Pancreas (tissue), 10 donors: ENCODE measurements at regions not wholly inside any gene's neighbourhood (a gene's known extent, or its start where the extent isn't known, plus 50 kb on each side); places are given as distances from the start of the nearest gene placed in this dataset.

Source experiments
- ATAC-seq, 4 donors: fragments of 200-7000 bp; cut with Tn5 transposase; one replicate each; pipeline versions ENCODE4 v1.8.0 to v1.9.1; 2020; ENCODE audit warnings: mild to moderate bottlenecking in 4 of 4, moderate library complexity in 4 of 4
- DNase-seq, 6 donors: peaks; one replicate each; pipeline ENCODE4 v3.0.0-alpha.2; 2020
- FAIRE-seq: peaks from 2 replicates; lab custom pipeline; 2012; peaks lifted over from hg19 to GRCh38; lab: Jason Lieb, UNC
- H3K27ac ChIP-seq, 4 donors: fragments of 200-600 bp; sonication (generic); 1 replicate in 3 of 4; 2 replicates in 1 of 4; pipeline versions ENCODE4 v1.5.0 to v1.8.0; 2020
- H3K27me3 ChIP-seq, 4 donors: fragments of 200-600 bp; one replicate each; pipeline ENCODE4 v1.8.0; 2021
- H3K36me3 ChIP-seq, 3 donors: fragments of 200-600 bp; sonication (generic) in 1 of 3; one replicate each; pipeline versions ENCODE4 v1.5.0 to v1.8.0; 2020 to 2021
- H3K4me1 ChIP-seq, 3 donors: fragments of 200-600 bp; one replicate each; pipeline ENCODE4 v1.8.0; 2021
- H3K4me3 ChIP-seq, 4 donors: fragments of 200-600 bp; sonication (generic) in 2 of 4; one replicate each; pipeline versions ENCODE4 v1.5.0 to v1.8.0; 2020 to 2021
- H3K9me3 ChIP-seq, 4 donors: fragments of 200-600 bp; one replicate each; pipeline ENCODE4 v1.8.0; 2021
- CTCF ChIP-seq, 4 donors: fragments of 200-600 bp; sonication (generic) in 3 of 4; IDR thresholded peaks; one replicate each; pipeline versions ENCODE4 v1.5.0 to v1.8.0; 2021; ENCODE audit warnings: antibody characterized with exemption in 4 of 4
- WGBS, 2 donors: extraction: QIAGEN DNeasy Blood & Tissue Kit; methylation state at CpG; one replicate each; pipeline ENCODE4 v1.1.7; 2013; 5-methylcytosine and 5-hydroxymethylcytosine counted together
- intact Hi-C, 3 donors: fragments of 100-400 bp; cut with DNase I; formaldehyde crosslinking; loops; one replicate each; pipeline versions ENCODE4 v1.11.1 to v1.14.2; 2022
- donor health status: healthy with polysubstance abuse.
- donor health status: DM: no; HTN: no; CAD: no; lungs with moderate emphysema.
- donor health status: DM: no; HTN: no; CAD: no.
- donor health status: control.
- donor health status: control.
- donor health status: Bipolar disorder and iron deficiency.
- donor health status: DM: yes; HTN: yes; CAD: no.
- donor health status: DM: no; HTN: no; CAD: no.
- donor health status: DM: no; HTN: no; CAD: no.
- donor health status: DM: yes; HTN: yes; CAD: no.

GRCh38 chr13:72424059-72424458 lies 303.4 kb downstream of the MZT1 start:
- DNase-seq (no peak), FAIRE-seq (no peak), ATAC-seq (no peak)
- H3K36me3 ChIP-seq, result no peaks in the 10 kb centered on the region
- no peaks in the 10 kb centered on the region for H3K9me3 ChIP-seq
- peaks cover 0 to 8% (median 3%) of the 10 kb centered on the region in 4 donors for H3K27me3 ChIP-seq
- H3K4me1 ChIP-seq, result no peaks in the 10 kb centered on the region
- no peak overlapping the region for H3K4me3 ChIP-seq
- WGBS, 2 donors, result 80 to 85% methylated on average over 2 of the region's 2 CpGs
- intact Hi-C loops, result no loop called here
- no peak for TF ChIP-seq CTCF (IDR thresholded peaks at IDR 0.05)
- no peak overlapping the region for H3K27ac ChIP-seq

GRCh38 chr13:72415817-72416216 lies 311.6 kb downstream of the MZT1 start:
- WGBS, 2 donors, result 64 to 73% methylated on average over 3 of the region's 3 CpGs
- Histone ChIP-seq H3K36me3 (no peaks in the 10 kb centered on the region), H3K4me1 (no peaks in the 10 kb centered on the region), H3K9me3 (no peaks in the 10 kb centered on the region), H3K27me3 (no peaks in the 10 kb centered on the region), H3K27ac (no peak overlapping the region), H3K4me3 (no peak overlapping the region)
- FAIRE-seq, result no peak
- no peak for DNase-seq
- intact Hi-C loops, result no loop called here
- ATAC-seq, result no peak
- TF ChIP-seq CTCF (IDR thresholded peaks at IDR 0.05), result no peak

GRCh38 chr13:72412481-72412880 lies 314.9 kb downstream of the MZT1 start:
- DNase-seq (no peak), ATAC-seq (peak in 1 of 4 donors; percentile 43), FAIRE-seq (no peak)
- no peak overlapping the region for H3K27ac ChIP-seq
- H3K36me3 ChIP-seq, result no peaks in the 10 kb centered on the region
- no peak for TF ChIP-seq CTCF (IDR thresholded peaks at IDR 0.05)
- no peak overlapping the region for H3K4me3 ChIP-seq
- intact Hi-C loops, result no loop called here
- 38 to 42% methylated on average over 2 of the region's 2 CpGs for WGBS, 2 donors
- no peaks in the 10 kb centered on the region for H3K4me1 ChIP-seq
- H3K27me3 ChIP-seq, result no peaks in the 10 kb centered on the region
- no peaks in the 10 kb centered on the region for H3K9me3 ChIP-seq

- intact Hi-C loops, result no loop called here
- Histone ChIP-seq H3K4me3 (no peak overlapping the region), H3K27me3 (no peaks in the 10 kb centered on the region), H3K36me3 (no peaks in the 10 kb centered on the region), H3K9me3 (no peaks in the 10 kb centered on the region), H3K27ac (no peak overlapping the region), H3K4me1 (no peaks in the 10 kb centered on the region)
- no peak for FAIRE-seq
- no peak for DNase-seq
- ATAC-seq, result no peak
- WGBS, 2 donors, result 39 to 47% methylated on average over 1 of the region's 1 CpG
- no peak for TF ChIP-seq CTCF (IDR thresholded peaks at IDR 0.05)
Observed at GRCh38 chr13:72405441-72405840, 322.0 kb downstream of the MZT1 start.

- TF ChIP-seq CTCF (IDR thresholded peaks at IDR 0.05), result no peak
- no peak overlapping the region for H3K27ac ChIP-seq
- FAIRE-seq (no peak), DNase-seq (no peak), ATAC-seq (no peak)
- no peak overlapping the region for H3K4me3 ChIP-seq
- no peaks in the 10 kb centered on the region for H3K36me3 ChIP-seq
- intact Hi-C loops, result no loop called here
- H3K9me3 ChIP-seq, result no peaks in the 10 kb centered on the region
- WGBS, 2 donors, result 61 to 67% methylated on average over 3 of the region's 3 CpGs
- H3K27me3 ChIP-seq, result no peaks in the 10 kb centered on the region
- H3K4me1 ChIP-seq, result no peaks in the 10 kb centered on the region
Observed at GRCh38 chr13:72403396-72404010, 323.9 kb downstream of the MZT1 start.
